A673 (cell line): ENCODE measurements at regions not wholly inside any gene's neighbourhood (a gene's known extent, or its start where the extent isn't known, plus 50 kb on each side); places are given as distances from the start of the nearest gene placed in this dataset.

Source experiments
- BruUV-seq: library from RNA; stranded (reverse); fragments of 400-500 nt; replicated peaks from 2 replicates; lab custom pipeline; 2021; lab: Mats Ljungman, UMichigan
- CTCF ChIA-PET: fragments of 300-600 bp; sonication (Branson Sonifier 250); formaldehyde crosslinking; loops from one replicate; lab custom pipeline; 2022; ENCODE audit warnings: antibody characterized with exemption; lab: Charles Lee
- POLR2A ChIA-PET: fragments of 300-600 bp; sonication (Branson Sonifier 250); formaldehyde crosslinking; loops from one replicate; lab custom pipeline; 2022; ENCODE audit warnings: antibody characterized with exemption; ENCODE audit not compliant: low non-redundant PET; lab: Charles Lee
- DNase-seq: peaks from one replicate; pipeline ENCODE4 v3.0.0-alpha.2; 2015; ENCODE audit warnings: low spot score
- H3K27ac ChIP-seq: fragments of 200-600 bp; sonication (generic); 2 replicates; pipeline ENCODE4 v1.5.1; 2016; ENCODE audit warnings: mixed run types, low read depth, mild to moderate bottlenecking, mixed read lengths, antibody characterized with exemption, low read length; ENCODE audit not compliant: poor library complexity, severe bottlenecking
- H3K27me3 ChIP-seq: fragments of 200-600 bp; sonication (generic); replicated peaks from 2 replicates; pipeline ENCODE4 v1.6.1; 2017; ENCODE audit warnings: mixed run types, low read depth, mild to moderate bottlenecking, mixed read lengths, antibody characterized with exemption, low read length; ENCODE audit not compliant: insufficient read depth, poor library complexity
- H3K36me3 ChIP-seq: fragments of 200-600 bp; sonication (generic); 2 replicates; pipeline ENCODE4 v1.6.1; 2016; ENCODE audit warnings: mixed run types, mild to moderate bottlenecking, mixed read lengths, antibody characterized with exemption, low read length; ENCODE audit not compliant: insufficient read depth, poor library complexity, severe bottlenecking
- H3K4me1 ChIP-seq: fragments of 200-600 bp; sonication (generic); 2 replicates; pipeline ENCODE4 v1.6.1; 2017; ENCODE audit warnings: mixed run types, mild to moderate bottlenecking, mixed read lengths, antibody characterized with exemption, low read length; ENCODE audit not compliant: insufficient read depth, poor library complexity, severe bottlenecking
- H3K4me3 ChIP-seq: fragments of 200-600 bp; sonication (generic); 2 replicates; pipeline ENCODE4 v1.5.1; 2016; ENCODE audit warnings: low read depth, mixed run types, mild to moderate bottlenecking, mixed read lengths, low read length; ENCODE audit not compliant: poor library complexity, severe bottlenecking
- H3K9me3 ChIP-seq: fragments of 200-600 bp; sonication (generic); 2 replicates; pipeline ENCODE4 v1.6.1; 2016; ENCODE audit warnings: mixed run types, low read depth, mild to moderate bottlenecking, mixed read lengths, antibody characterized with exemption, low read length; ENCODE audit not compliant: poor library complexity, severe bottlenecking
- EZH2 ChIP-seq: fragments of 200-600 bp; sonication (generic); IDR thresholded peaks from 2 replicates; pipeline ENCODE4 v1.6.1; 2017; ENCODE audit warnings: borderline replicate concordance, low read depth, mild to moderate bottlenecking, mixed read lengths, antibody characterized with exemption, low read length; ENCODE audit not compliant: poor library complexity, severe bottlenecking
- intact Hi-C: fragments of 100-400 bp; cut with micrococcal nuclease; formaldehyde crosslinking; loops from one replicate; pipeline ENCODE4 v1.10.0; 2022; ENCODE audit not compliant: unreplicated experiment
- TF ChIP-seq, protein P1 (sequence below): fragments of 300-800, 200-600 bp; sonication (generic); conservative IDR thresholded peaks from 2 replicates; pipeline ENCODE4 v1.5.1; 2017; ENCODE audit warnings: low read depth, mild to moderate bottlenecking, antibody characterized with exemption, low read length, moderate library complexity, mixed read lengths

GRCh38 chr22:48905206-48905975 is 922.3 kb downstream of the BRD1 start:
- ChIA-PET CTCF (no interaction called here), POLR2A (no interaction called here)
- TF ChIP-seq EZH2: no peak
- TF ChIP-seq, protein P1, sequence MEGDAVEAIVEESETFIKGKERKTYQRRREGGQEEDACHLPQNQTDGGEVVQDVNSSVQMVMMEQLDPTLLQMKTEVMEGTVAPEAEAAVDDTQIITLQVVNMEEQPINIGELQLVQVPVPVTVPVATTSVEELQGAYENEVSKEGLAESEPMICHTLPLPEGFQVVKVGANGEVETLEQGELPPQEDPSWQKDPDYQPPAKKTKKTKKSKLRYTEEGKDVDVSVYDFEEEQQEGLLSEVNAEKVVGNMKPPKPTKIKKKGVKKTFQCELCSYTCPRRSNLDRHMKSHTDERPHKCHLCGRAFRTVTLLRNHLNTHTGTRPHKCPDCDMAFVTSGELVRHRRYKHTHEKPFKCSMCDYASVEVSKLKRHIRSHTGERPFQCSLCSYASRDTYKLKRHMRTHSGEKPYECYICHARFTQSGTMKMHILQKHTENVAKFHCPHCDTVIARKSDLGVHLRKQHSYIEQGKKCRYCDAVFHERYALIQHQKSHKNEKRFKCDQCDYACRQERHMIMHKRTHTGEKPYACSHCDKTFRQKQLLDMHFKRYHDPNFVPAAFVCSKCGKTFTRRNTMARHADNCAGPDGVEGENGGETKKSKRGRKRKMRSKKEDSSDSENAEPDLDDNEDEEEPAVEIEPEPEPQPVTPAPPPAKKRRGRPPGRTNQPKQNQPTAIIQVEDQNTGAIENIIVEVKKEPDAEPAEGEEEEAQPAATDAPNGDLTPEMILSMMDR: no peak

GRCh38 chr22:48902983-48903650 is 924.6 kb downstream of the BRD1 start:
- Histone ChIP-seq H3K36me3 (no peaks in the 10 kb centered on the region), H3K4me1 (no peaks in the 10 kb centered on the region), H3K27me3 (no peaks in the 10 kb centered on the region), H3K4me3 (no peak overlapping the region), H3K27ac (no peak overlapping the region), H3K9me3 (no peaks in the 10 kb centered on the region)
- ChIA-PET POLR2A (no interaction called here), CTCF (no interaction called here)
- TF ChIP-seq, protein P1: no peak
- no peak for TF ChIP-seq EZH2
- intact Hi-C loops: no loop called here
- no peak for DNase-seq
- BruUV-seq: no TSS peak

More at GRCh38 chr22:48905206-48905975, 922.3 kb downstream of the BRD1 start:
- Histone ChIP-seq H3K27ac (no peak overlapping the region), H3K9me3 (no peaks in the 10 kb centered on the region), H3K4me3 (no peak overlapping the region), H3K36me3 (no peaks in the 10 kb centered on the region), H3K27me3 (no peaks in the 10 kb centered on the region), H3K4me1 (no peaks in the 10 kb centered on the region)
- DNase-seq: no peak
- intact Hi-C loops: no loop called here
- no TSS peak for BruUV-seq

- TF ChIP-seq, protein P1: no peak
- no peak for TF ChIP-seq EZH2
- DNase-seq: no peak
- POLR2A ChIA-PET: no interaction called here
- Histone ChIP-seq H3K27me3 (no peaks in the 10 kb centered on the region), H3K27ac (no peak overlapping the region), H3K9me3 (no peaks in the 10 kb centered on the region), H3K36me3 (no peaks in the 10 kb centered on the region), H3K4me3 (no peak overlapping the region), H3K4me1 (no peaks in the 10 kb centered on the region)
- CTCF ChIA-PET: no interaction called here
- BruUV-seq: no TSS peak
- intact Hi-C loops: no loop called here
These were observed 925.4 kb downstream of the BRD1 start for GRCh38 chr22:48902001-48902869.
